OCI-LY3 (cell line): ENCODE measurements at regions not wholly inside any gene's neighbourhood (a gene's known extent, or its start where the extent isn't known, plus 50 kb on each side); places are given as distances from the start of the nearest gene placed in this dataset.

Experiments used
- H2AFZ ChIP-seq: fragments of 200-600, 300-600 bp; shearing (Covaris generic); 2 replicates; pipeline ENCODE4 v1.6.0; 2014; ENCODE audit warnings: antibody characterized with exemption, low read depth, low read length
- H3K27ac ChIP-seq: fragments of 200-600, 300-600 bp; sonication (generic); 2 replicates; pipeline ENCODE4 v1.5.1; 2014; ENCODE audit warnings: mild to moderate bottlenecking, low read length, moderate library complexity, mixed read lengths
- H3K27me3 ChIP-seq: fragments of 200-600, 300-600 bp; sonication (generic); 2 replicates; pipeline ENCODE4 v1.6.1; 2014; ENCODE audit warnings: low read depth, low read length, mixed read lengths
- H3K36me3 ChIP-seq: fragments of 200-600, 300-600 bp; sonication (generic); replicated peaks from 2 replicates; pipeline ENCODE3; 2014; ENCODE audit warnings: low read depth, low read length, mixed read lengths
- H3K4me1 ChIP-seq: fragments of 300-600, 200-600 bp; sonication (generic); 2 replicates; pipeline ENCODE4 v1.6.1; 2014; ENCODE audit warnings: low read length, mixed read lengths
- H3K4me2 ChIP-seq: fragments of 200-600, 300-600 bp; sonication (generic); 2 replicates; pipeline ENCODE4 v1.6.1; 2014; ENCODE audit warnings: low read length, mixed read lengths
- H3K4me3 ChIP-seq: fragments of 300-600, 200-600 bp; sonication (generic); 2 replicates; pipeline ENCODE4 v1.5.1; 2014; ENCODE audit warnings: antibody characterized with exemption, mild to moderate bottlenecking, low read length, moderate library complexity
- H3K79me2 ChIP-seq: fragments of 300-600, 200-600 bp; shearing (Covaris generic); 2 replicates; pipeline ENCODE4 v1.6.1; 2014; ENCODE audit warnings: mild to moderate bottlenecking, low read length, mixed read lengths
- H3K9ac ChIP-seq: fragments of 300-600, 200-600 bp; shearing (Covaris generic); 2 replicates; pipeline ENCODE4 v1.6.0; 2014; ENCODE audit warnings: mild to moderate bottlenecking, low read length, moderate library complexity
- H3K9me3 ChIP-seq: fragments of 200-600, 300-600 bp; shearing (Covaris generic); 2 replicates; pipeline ENCODE4 v1.6.1; 2014; ENCODE audit warnings: low read length, mixed read lengths; ENCODE audit not compliant: insufficient read depth
- H4K20me1 ChIP-seq: fragments of 200-600, 300-600 bp; sonication (generic); 2 replicates; pipeline ENCODE4 v1.6.1; 2016; ENCODE audit warnings: low read length, mixed read lengths; ENCODE audit not compliant: insufficient read depth
- CTCF ChIP-seq: fragments of 200-600, 300-600 bp; sonication (generic); IDR thresholded peaks from 2 replicates; pipeline ENCODE4 v1.5.1; 2014; ENCODE audit warnings: antibody characterized with exemption, low read length, low read depth
- EZH2phosphoT487 ChIP-seq: fragments of 200-600 bp; shearing (Covaris generic); IDR thresholded peaks from 2 replicates; pipeline ENCODE4 v1.6.1; 2018; ENCODE audit warnings: antibody characterized with exemption, mixed run types, low read depth

GRCh38 chr3:144181062-144181461 lies 209.4 kb downstream of the DIPK2A start:
- peaks cover 7% of the 10 kb centered on the region for H3K36me3 ChIP-seq
- no peaks in the 10 kb centered on the region for H4K20me1 ChIP-seq
- H3K4me2 ChIP-seq: peak overlapping the region; percentile 65
- peak overlapping the region; percentile 74 for H2AFZ ChIP-seq
- peak overlapping the region; percentile 41 for H3K4me3 ChIP-seq
- H3K9me3 ChIP-seq: peaks cover 9% of the 10 kb centered on the region; the same call in 1 of the 2 replicates
- no peaks in the 10 kb centered on the region for H3K79me2 ChIP-seq
- peak overlapping the region; percentile 24; the same call in 1 of the 2 replicates for H3K9ac ChIP-seq
- peaks cover 14% of the 10 kb centered on the region for H3K4me1 ChIP-seq
- no peaks in the 10 kb centered on the region for H3K27me3 ChIP-seq
- no peak for TF ChIP-seq CTCF
- TF ChIP-seq EZH2phosphoT487: no peak
- H3K27ac ChIP-seq: peak overlapping the region; percentile 36

GRCh38 chr3:144182501-144182900 lies 210.9 kb downstream of the DIPK2A start:
- no peaks in the 10 kb centered on the region for H4K20me1 ChIP-seq
- H2AFZ ChIP-seq: no peak overlapping the region
- no peak overlapping the region for H3K4me2 ChIP-seq
- H3K79me2 ChIP-seq: no peaks in the 10 kb centered on the region
- peaks cover 10% of the 10 kb centered on the region; the same call in 1 of the 2 replicates for H3K9me3 ChIP-seq
- H3K4me3 ChIP-seq: no peak overlapping the region
- no peak overlapping the region for H3K27ac ChIP-seq
- TF ChIP-seq EZH2phosphoT487: no peak
- TF ChIP-seq CTCF: no peak
- H3K4me1 ChIP-seq: peaks cover 16% of the 10 kb centered on the region
- no peak overlapping the region for H3K9ac ChIP-seq
- H3K27me3 ChIP-seq: no peaks in the 10 kb centered on the region
- H3K36me3 ChIP-seq: peaks cover 8% of the 10 kb centered on the region

- Histone ChIP-seq H3K4me1 (peaks cover 31% of the 10 kb centered on the region), H2AFZ (no peak overlapping the region), H3K9me3 (peaks cover 10% of the 10 kb centered on the region; the same call in 1 of the 2 replicates), H4K20me1 (no peaks in the 10 kb centered on the region), H3K9ac (no peak overlapping the region), H3K27me3 (no peaks in the 10 kb centered on the region), H3K4me2 (no peak overlapping the region), H3K79me2 (no peaks in the 10 kb centered on the region), H3K4me3 (no peak overlapping the region), H3K36me3 (peaks cover 8% of the 10 kb centered on the region), H3K27ac (no peak overlapping the region)
- no peak for TF ChIP-seq EZH2phosphoT487
- TF ChIP-seq CTCF: no peak
Measured at GRCh38 chr3:144185276-144185675, 213.7 kb downstream of the DIPK2A start.

GRCh38 chr3:144187531-144188210 lies 216.0 kb downstream of the DIPK2A start:
- no peaks in the 10 kb centered on the region for H4K20me1 ChIP-seq
- peak overlapping the region; percentile 33 for H3K27ac ChIP-seq
- H3K36me3 ChIP-seq: peaks cover 8% of the 10 kb centered on the region
- peaks cover 10% of the 10 kb centered on the region; the same call in 1 of the 2 replicates for H3K9me3 ChIP-seq
- H3K4me3 ChIP-seq: no peak overlapping the region
- TF ChIP-seq CTCF (no peak), EZH2phosphoT487 (no peak)
- H3K4me2 ChIP-seq: peak overlapping the region; percentile 17
- H3K79me2 ChIP-seq: no peaks in the 10 kb centered on the region
- H3K9ac ChIP-seq: peak overlapping the region; percentile 5; the same call in 1 of the 2 replicates
- no peaks in the 10 kb centered on the region for H3K27me3 ChIP-seq
- H2AFZ ChIP-seq: no peak overlapping the region
- peaks cover 17% of the 10 kb centered on the region for H3K4me1 ChIP-seq
